ENCODE measurements at regions not wholly inside any gene's neighbourhood (a gene's known extent, or its start where the extent isn't known, plus 50 kb on each side); places are given as distances from the start of the nearest gene placed in this dataset.

GRCh38 chrX:142005532-142005931, 101.8 kb downstream of the MAGEC1 start:
- Histone ChIP-seq H2AK5ac (ENCODE audit: insufficient read length, low read length) (no peak overlapping the region), H3T11ph (ENCODE audit: low read length) (no peak overlapping the region), H2BK20ac (ENCODE audit: low read depth, low read length, poor library complexity, severe bottlenecking) (no peak overlapping the region), H3K14ac (ENCODE audit: insufficient read depth, low read length) (no peak overlapping the region), H3K79me2 (ENCODE audit: insufficient read depth, low read length) (no peaks in the 10 kb centered on the region), H4K5ac (ENCODE audit: insufficient read length, low read depth, low read length) (no peak overlapping the region), H3K79me1 (ENCODE audit: insufficient read depth, low read depth, low read length, poor library complexity, severe bottlenecking) (no peaks in the 10 kb centered on the region), H2AFZ (ENCODE audit: low read length) (no peak overlapping the region), H3K27ac (ENCODE audit: insufficient read length, low read depth, low read length) (no peak overlapping the region), H3K9me3 (ENCODE audit: control insufficient read depth, low read depth, low read length) (no peaks in the 10 kb centered on the region), H2BK5ac (ENCODE audit: insufficient read length, low read length) (no peak overlapping the region), H2BK15ac (ENCODE audit: low read depth, low read length) (no peak overlapping the region), H3K23ac (ENCODE audit: insufficient read length, low read depth, low read length) (no peak overlapping the region), H3K4ac (ENCODE audit: low read depth, low read length) (no peak overlapping the region), H3K23me2 (ENCODE audit: insufficient read length, low read depth, low read length, poor library complexity, severe bottlenecking) (no peaks in the 10 kb centered on the region), H4K91ac (ENCODE audit: insufficient read length, low read depth, low read length) (no peak overlapping the region), H4K8ac (replicated peaks; ENCODE audit: insufficient read length, low read depth, low read length) (no peak overlapping the region), H3K56ac (ENCODE audit: insufficient read length, low read depth, low read length) (no peak overlapping the region), H3K4me1 (ENCODE audit: insufficient read depth, low read length) (no peaks in the 10 kb centered on the region), H4K20me1 (ENCODE audit: control insufficient read depth, insufficient read depth, insufficient read length) (no peaks in the 10 kb centered on the region), H2BK12ac (ENCODE audit: insufficient read length, low read depth, low read length) (no peak overlapping the region), H3K27me3 (ENCODE audit: insufficient read depth, low read length) (no peaks in the 10 kb centered on the region), H3K18ac (ENCODE audit: insufficient read length, low read depth, low read length) (no peak overlapping the region), H3K9ac (ENCODE audit: extremely low read depth, insufficient read length, low read length) (no peak overlapping the region), H3K4me2 (ENCODE audit: insufficient read depth, insufficient read length, low read length) (no peak overlapping the region), H2BK120ac (ENCODE audit: low read depth, low read length, poor library complexity, severe bottlenecking) (no peak overlapping the region)
- Mint-ChIP-seq H3K27ac (no peak overlapping the region), H3K27me3 (ENCODE audit: low read depth) (no peaks in the 10 kb centered on the region), H3K4me3 (no peak overlapping the region), H3K4me1 (no peaks in the 10 kb centered on the region), H3K9me3 (peaks cover 59% of the 10 kb centered on the region in 2 experiments), H3K36me3 (ENCODE audit: insufficient read depth in 1 of 3, low read depth in 3 of 3) (peaks cover 0 to 2% (median 0%) of the 10 kb centered on the region in 3 experiments; a peak in 1 of 7 replicates)
- TF ChIP-seq CTCF (conservative IDR thresholded peaks at IDR 0.05), result no peak
- no CpG with 5 or more reads among the region's 1 CpG for WGBS (ENCODE audit: extremely low coverage, insufficient read length, low lambda C conversion rate)
- no peak for DNase-seq

Measured in H9 (cell line).